ENCODE measurements at regions not wholly inside any gene's neighbourhood (a gene's known extent, or its start where the extent isn't known, plus 50 kb on each side); places are given as distances from the start of the nearest gene placed in this dataset.
"Not testable (repeated sequence)": the region's sequence is repeated elsewhere in the genome, so short reads cannot be mapped to it uniquely, and the experiment has no call there.

- DNase-seq, result no peak
- TF ChIP-seq CTCF (IDR thresholded peaks at IDR 0.05), result no peak
- Histone ChIP-seq H3K36me3 (no peaks in the 10 kb centered on the region), H3K27ac (no peak overlapping the region), H3K4me3 (no peak overlapping the region), H3K4me1 (no peaks in the 10 kb centered on the region), H3K9me3 (no peaks in the 10 kb centered on the region), H3K27me3 (no peaks in the 10 kb centered on the region)
- intact Hi-C loops (cut with DNase I; ENCODE audit: low total_unique reads), result no loop called here
Measured at GRCh38 chr1:232353001-232353400, 276.9 kb downstream of the SIPA1L2 start.

- TF ChIP-seq CTCF (IDR thresholded peaks at IDR 0.05), result no peak
- H3K4me1 ChIP-seq, result no peaks in the 10 kb centered on the region
- H3K27me3 ChIP-seq, result no peaks in the 10 kb centered on the region
- H3K36me3 ChIP-seq, result no peaks in the 10 kb centered on the region
- no peak for DNase-seq
- H3K27ac ChIP-seq, result no peak overlapping the region
- intact Hi-C loops (cut with DNase I; ENCODE audit: low total_unique reads), result no loop called here
- H3K9me3 ChIP-seq, result no peaks in the 10 kb centered on the region
- H3K4me3 ChIP-seq, result no peak overlapping the region
Measured at GRCh38 chr1:232352366-232352765, 277.6 kb downstream of the SIPA1L2 start.

GRCh38 chr1:232351335-232351734 is 278.6 kb downstream of the SIPA1L2 start:
- Histone ChIP-seq H3K27me3 (no peaks in the 10 kb centered on the region), H3K4me3 (no peak overlapping the region), H3K4me1 (no peaks in the 10 kb centered on the region), H3K9me3 (no peaks in the 10 kb centered on the region), H3K27ac (no peak overlapping the region), H3K36me3 (no peaks in the 10 kb centered on the region)
- TF ChIP-seq CTCF (IDR thresholded peaks at IDR 0.05), result no peak
- DNase-seq, result no peak
- intact Hi-C loops (cut with DNase I; ENCODE audit: low total_unique reads), result no loop called here

GRCh38 chr1:232346844-232347243 is 283.1 kb downstream of the SIPA1L2 start:
- intact Hi-C loops (cut with DNase I; ENCODE audit: low total_unique reads), result no loop called here
- H3K4me3 ChIP-seq, result no peak overlapping the region
- H3K36me3 ChIP-seq, result no peaks in the 10 kb centered on the region
- no peak for DNase-seq
- no peak overlapping the region for H3K27ac ChIP-seq
- no peaks in the 10 kb centered on the region for H3K9me3 ChIP-seq
- no peak for TF ChIP-seq CTCF (IDR thresholded peaks at IDR 0.05)
- H3K27me3 ChIP-seq, result no peaks in the 10 kb centered on the region
- no peaks in the 10 kb centered on the region for H3K4me1 ChIP-seq

- Histone ChIP-seq H3K27me3 (no peaks in the 10 kb centered on the region), H3K36me3 (no peaks in the 10 kb centered on the region), H3K9me3 (no peaks in the 10 kb centered on the region), H3K27ac (no peak overlapping the region), H3K4me1 (no peaks in the 10 kb centered on the region), H3K4me3 (no peak overlapping the region)
- intact Hi-C loops (cut with DNase I; ENCODE audit: low total_unique reads), result no loop called here
- no peak for TF ChIP-seq CTCF (IDR thresholded peaks at IDR 0.05)
- no peak for DNase-seq
Measured at GRCh38 chr1:232344791-232345399, 285.0 kb downstream of the SIPA1L2 start.

- H3K4me3 ChIP-seq; H3K27ac ChIP-seq; H3K9me3 ChIP-seq; intact Hi-C loops (cut with DNase I; ENCODE audit: low total_unique reads); H3K27me3 ChIP-seq; DNase-seq; H3K4me1 ChIP-seq; H3K36me3 ChIP-seq: not testable (repeated sequence)
Measured at GRCh38 chr1:232344186-232344585, 285.7 kb downstream of the SIPA1L2 start.

All from tibial artery (tissue), 4 donors.